K562 (cell line): ENCODE measurements at regions not wholly inside any gene's neighbourhood (a gene's known extent, or its start where the extent isn't known, plus 50 kb on each side); places are given as distances from the start of the nearest gene placed in this dataset.

Experiments used
- CEBPG ChIP-seq, 3 experiments: fragments of 200-800 bp in 1 of 3; sonication (Bioruptor generic) in 1 of 3; sonication (generic) in 1 of 3; formaldehyde crosslinking in 1 of 3; IDR thresholded peaks in 2 of 3; conservative IDR thresholded peaks in 1 of 3; 2 replicates each; pipeline versions ENCODE4 v1.6.1 to v1.8.0; 2016 to 2022; ENCODE audit warnings: missing compliant biosample characterization in 2 of 3, missing genetic modification characterization in 2 of 3, mild to moderate bottlenecking in 1 of 3, missing genetic modification reagents in 1 of 3
- EP400 ChIP-seq: fragments of 450-650 bp; IDR thresholded peaks from 2 replicates; pipeline ENCODE4 v1.6.1; 2017; ENCODE audit warnings: antibody characterized with exemption, mild to moderate bottlenecking, moderate library complexity
- GTF2F1 ChIP-seq: IDR thresholded peaks from 2 replicates; pipeline ENCODE4 v1.6.1; 2011; ENCODE audit warnings: low read depth, low read length, improper control_type of control experiment
- IRF1 ChIP-seq: sonication (generic); formaldehyde crosslinking; IDR thresholded peaks from 2 replicates; pipeline ENCODE4 v1.8.0; 2022; ENCODE audit warnings: missing genetic modification reagents, mild to moderate bottlenecking, borderline replicate concordance
- KLF10 ChIP-seq: fragments of 250-450 bp; sonication (Bioruptor Pico); IDR thresholded peaks from 2 replicates; pipeline ENCODE4 v1.6.1; 2021; ENCODE audit warnings: matching md5 sums
- MAFG ChIP-seq: fragments of 450-650 bp; conservative IDR thresholded peaks from 2 replicates; pipeline ENCODE4 v1.6.1; 2016; ENCODE audit warnings: missing genetic modification characterization, missing compliant biosample characterization
- SRF ChIP-seq, 2 experiments: fragments of 250-450, 450-650 bp in 1 of 2; sonication (Bioruptor Pico) in 1 of 2; sonication (generic) in 1 of 2; formaldehyde crosslinking; IDR thresholded peaks; 2 replicates each; pipeline versions ENCODE4 v1.5.0 to v1.5.1; 2020 to 2022; ENCODE audit warnings: mild to moderate bottlenecking in 1 of 2, missing genetic modification reagents in 1 of 2
- ZNF431 ChIP-seq: sonication (generic); formaldehyde crosslinking; IDR thresholded peaks from 2 replicates; pipeline ENCODE4 v1.8.0; 2022; ENCODE audit warnings: mild to moderate bottlenecking, missing genetic modification reagents
- TF ChIP-seq, protein P1 (sequence below): fragments of 450-650 bp; IDR thresholded peaks from 2 replicates; pipeline ENCODE4 v1.6.1; 2017; ENCODE audit warnings: antibody characterized with exemption, mild to moderate bottlenecking
- TF ChIP-seq, protein P2 (sequence below): fragments of 450-650 bp; IDR thresholded peaks from 2 replicates; pipeline ENCODE4 v1.6.1; 2016; ENCODE audit warnings: missing biosample characterization, missing genetic modification characterization
- TF ChIP-seq, protein P3 (sequence below): IDR thresholded peaks from 2 replicates; pipeline ENCODE4 v1.6.1; 2011; ENCODE audit warnings: borderline replicate concordance, low read depth, mild to moderate bottlenecking, moderate library complexity, low read length; ENCODE audit not compliant: insufficient read depth, poor library complexity, severe bottlenecking

DNA sequence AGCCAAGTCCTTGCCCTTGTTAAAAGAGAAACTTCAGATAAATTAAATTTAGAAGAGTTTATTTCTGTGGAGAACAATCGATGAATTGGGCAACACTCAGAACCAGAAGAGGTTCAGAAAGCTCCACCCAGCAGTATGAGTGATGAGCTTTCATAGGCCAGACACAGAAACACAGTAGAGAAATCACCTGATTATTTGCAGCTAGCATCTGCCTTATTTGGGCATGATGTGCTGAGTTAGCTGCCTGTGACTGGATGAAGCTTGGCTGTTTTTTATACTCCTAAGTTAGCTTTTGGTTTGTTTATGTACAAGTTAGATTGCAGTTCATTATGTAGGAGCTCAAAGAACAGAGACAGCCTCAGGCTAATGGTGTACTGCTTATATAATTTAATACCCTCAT, 269.5 kb upstream of the SESN3 start (continued):
- TF ChIP-seq, protein P1, sequence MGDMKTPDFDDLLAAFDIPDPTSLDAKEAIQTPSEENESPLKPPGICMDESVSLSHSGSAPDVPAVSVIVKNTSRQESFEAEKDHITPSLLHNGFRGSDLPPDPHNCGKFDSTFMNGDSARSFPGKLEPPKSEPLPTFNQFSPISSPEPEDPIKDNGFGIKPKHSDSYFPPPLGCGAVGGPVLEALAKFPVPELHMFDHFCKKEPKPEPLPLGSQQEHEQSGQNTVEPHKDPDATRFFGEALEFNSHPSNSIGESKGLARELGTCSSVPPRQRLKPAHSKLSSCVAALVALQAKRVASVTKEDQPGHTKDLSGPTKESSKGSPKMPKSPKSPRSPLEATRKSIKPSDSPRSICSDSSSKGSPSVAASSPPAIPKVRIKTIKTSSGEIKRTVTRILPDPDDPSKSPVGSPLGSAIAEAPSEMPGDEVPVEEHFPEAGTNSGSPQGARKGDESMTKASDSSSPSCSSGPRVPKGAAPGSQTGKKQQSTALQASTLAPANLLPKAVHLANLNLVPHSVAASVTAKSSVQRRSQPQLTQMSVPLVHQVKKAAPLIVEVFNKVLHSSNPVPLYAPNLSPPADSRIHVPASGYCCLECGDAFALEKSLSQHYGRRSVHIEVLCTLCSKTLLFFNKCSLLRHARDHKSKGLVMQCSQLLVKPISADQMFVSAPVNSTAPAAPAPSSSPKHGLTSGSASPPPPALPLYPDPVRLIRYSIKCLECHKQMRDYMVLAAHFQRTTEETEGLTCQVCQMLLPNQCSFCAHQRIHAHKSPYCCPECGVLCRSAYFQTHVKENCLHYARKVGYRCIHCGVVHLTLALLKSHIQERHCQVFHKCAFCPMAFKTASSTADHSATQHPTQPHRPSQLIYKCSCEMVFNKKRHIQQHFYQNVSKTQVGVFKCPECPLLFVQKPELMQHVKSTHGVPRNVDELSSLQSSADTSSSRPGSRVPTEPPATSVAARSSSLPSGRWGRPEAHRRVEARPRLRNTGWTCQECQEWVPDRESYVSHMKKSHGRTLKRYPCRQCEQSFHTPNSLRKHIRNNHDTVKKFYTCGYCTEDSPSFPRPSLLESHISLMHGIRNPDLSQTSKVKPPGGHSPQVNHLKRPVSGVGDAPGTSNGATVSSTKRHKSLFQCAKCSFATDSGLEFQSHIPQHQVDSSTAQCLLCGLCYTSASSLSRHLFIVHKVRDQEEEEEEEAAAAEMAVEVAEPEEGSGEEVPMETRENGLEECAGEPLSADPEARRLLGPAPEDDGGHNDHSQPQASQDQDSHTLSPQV: no peak
- TF ChIP-seq GTF2F1 (no peak), ZNF431 (CRISPR knock-in tag) (no peak), CEBPG (CRISPR knock-in tag; IDR thresholded peaks at IDR 0.05) (no peak), CEBPG (tag; conservative IDR thresholded peaks at IDR 0.05 in 1 of 2, IDR thresholded peaks at IDR 0.05 in 1 of 2) (peak in 1 of 2 experiments; percentile 51; a peak in 1 of 4 replicates), SRF (CRISPR knock-in tag; IDR thresholded peaks at IDR 0.05) (peak; percentile 73 to 94; a peak in 3 of 4 replicates), EP400 (no peak), IRF1 (CRISPR knock-in tag) (no peak), MAFG (tag) (0 out of 2 replicates have a peak, but pooled peaks have one; percentile 16), KLF10 (CRISPR knock-in tag) (no peak)
- TF ChIP-seq, protein P2, sequence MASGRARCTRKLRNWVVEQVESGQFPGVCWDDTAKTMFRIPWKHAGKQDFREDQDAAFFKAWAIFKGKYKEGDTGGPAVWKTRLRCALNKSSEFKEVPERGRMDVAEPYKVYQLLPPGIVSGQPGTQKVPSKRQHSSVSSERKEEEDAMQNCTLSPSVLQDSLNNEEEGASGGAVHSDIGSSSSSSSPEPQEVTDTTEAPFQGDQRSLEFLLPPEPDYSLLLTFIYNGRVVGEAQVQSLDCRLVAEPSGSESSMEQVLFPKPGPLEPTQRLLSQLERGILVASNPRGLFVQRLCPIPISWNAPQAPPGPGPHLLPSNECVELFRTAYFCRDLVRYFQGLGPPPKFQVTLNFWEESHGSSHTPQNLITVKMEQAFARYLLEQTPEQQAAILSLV (tag): no peak
- TF ChIP-seq, protein P3, sequence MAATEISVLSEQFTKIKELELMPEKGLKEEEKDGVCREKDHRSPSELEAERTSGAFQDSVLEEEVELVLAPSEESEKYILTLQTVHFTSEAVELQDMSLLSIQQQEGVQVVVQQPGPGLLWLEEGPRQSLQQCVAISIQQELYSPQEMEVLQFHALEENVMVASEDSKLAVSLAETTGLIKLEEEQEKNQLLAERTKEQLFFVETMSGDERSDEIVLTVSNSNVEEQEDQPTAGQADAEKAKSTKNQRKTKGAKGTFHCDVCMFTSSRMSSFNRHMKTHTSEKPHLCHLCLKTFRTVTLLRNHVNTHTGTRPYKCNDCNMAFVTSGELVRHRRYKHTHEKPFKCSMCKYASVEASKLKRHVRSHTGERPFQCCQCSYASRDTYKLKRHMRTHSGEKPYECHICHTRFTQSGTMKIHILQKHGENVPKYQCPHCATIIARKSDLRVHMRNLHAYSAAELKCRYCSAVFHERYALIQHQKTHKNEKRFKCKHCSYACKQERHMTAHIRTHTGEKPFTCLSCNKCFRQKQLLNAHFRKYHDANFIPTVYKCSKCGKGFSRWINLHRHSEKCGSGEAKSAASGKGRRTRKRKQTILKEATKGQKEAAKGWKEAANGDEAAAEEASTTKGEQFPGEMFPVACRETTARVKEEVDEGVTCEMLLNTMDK: no peak
